Hepatocyte (in vitro differentiated cells): ENCODE measurements at regions not wholly inside any gene's neighbourhood (a gene's known extent, or its start where the extent isn't known, plus 50 kb on each side); places are given as distances from the start of the nearest gene placed in this dataset.

ENCODE experiments used
- DNase-seq: peaks from one replicate; pipeline ENCODE4 v3.0.0-alpha.2; 2016; ENCODE audit warnings: low spot score
- H2AFZ ChIP-seq: fragments of 200-600 bp; sonication (generic); 2 replicates; pipeline ENCODE4 v1.6.0; 2016; ENCODE audit warnings: antibody characterized with exemption, mild to moderate bottlenecking
- H3K27ac ChIP-seq: fragments of 200-600 bp; sonication (generic); 2 replicates; pipeline ENCODE4 v1.5.1; 2016; ENCODE audit warnings: mild to moderate bottlenecking
- H3K27me3 ChIP-seq: fragments of 200-600 bp; sonication (generic); 2 replicates; pipeline ENCODE4 v1.6.1; 2016
- H3K36me3 ChIP-seq: fragments of 200-600 bp; sonication (generic); replicated peaks from 2 replicates; pipeline ENCODE4 v1.5.1; 2016; ENCODE audit warnings: low read depth; ENCODE audit not compliant: insufficient read depth
- H3K4me1 ChIP-seq: fragments of 200-600 bp; sonication (generic); 2 replicates; pipeline ENCODE4 v1.5.1; 2016; ENCODE audit warnings: mild to moderate bottlenecking, moderate library complexity; ENCODE audit not compliant: insufficient read depth
- H3K4me2 ChIP-seq: fragments of 200-600 bp; sonication (generic); 2 replicates; pipeline ENCODE4 v1.6.0; 2016
- H3K4me3 ChIP-seq: fragments of 200-600 bp; sonication (generic); 2 replicates; pipeline ENCODE4 v1.5.1; 2016; ENCODE audit warnings: mild to moderate bottlenecking
- H3K79me2 ChIP-seq: fragments of 200-600 bp; sonication (generic); 2 replicates; pipeline ENCODE4 v1.6.0; 2017; ENCODE audit warnings: mild to moderate bottlenecking
- H3K9me2 ChIP-seq: fragments of 200-600 bp; sonication (generic); replicated peaks from 2 replicates; pipeline ENCODE4 v1.6.0; 2017; ENCODE audit warnings: mild to moderate bottlenecking; ENCODE audit not compliant: insufficient read depth
- H3K9me3 ChIP-seq: fragments of 200-600 bp; sonication (generic); 2 replicates; pipeline ENCODE4 v1.5.1; 2016; ENCODE audit warnings: low read depth, mild to moderate bottlenecking
- H4K20me1 ChIP-seq: fragments of 200-600 bp; sonication (generic); 2 replicates; pipeline ENCODE4 v1.6.0; 2016; ENCODE audit warnings: mild to moderate bottlenecking; ENCODE audit not compliant: insufficient read depth, poor library complexity, severe bottlenecking
- EZH2 ChIP-seq: fragments of 200-600 bp; sonication (generic); IDR thresholded peaks from 2 replicates; pipeline ENCODE4 v1.6.1; 2016; ENCODE audit warnings: antibody characterized with exemption, mild to moderate bottlenecking, borderline replicate concordance
- EZH2phosphoT487 ChIP-seq: fragments of 200-600 bp; sonication (generic); IDR thresholded peaks from one replicate; pipeline ENCODE4 v1.6.1; 2018; ENCODE audit warnings: antibody characterized with exemption, mild to moderate bottlenecking, low read depth, moderate library complexity; ENCODE audit not compliant: unreplicated experiment, severe bottlenecking
- WGBS: methylation state at CpG from one replicate; pipeline ENCODE4 v1.1.6; 2016; ENCODE audit warnings: low lambda C conversion rate; ENCODE audit errors: missing lambda C conversion rate; 5-methylcytosine and 5-hydroxymethylcytosine counted together
- TF ChIP-seq, protein P1 (sequence below): fragments of 200-600 bp; sonication (generic); IDR thresholded peaks from 2 replicates; pipeline ENCODE4 v1.5.1; 2016; ENCODE audit warnings: antibody characterized with exemption, mild to moderate bottlenecking; ENCODE audit not compliant: poor library complexity

DNA sequence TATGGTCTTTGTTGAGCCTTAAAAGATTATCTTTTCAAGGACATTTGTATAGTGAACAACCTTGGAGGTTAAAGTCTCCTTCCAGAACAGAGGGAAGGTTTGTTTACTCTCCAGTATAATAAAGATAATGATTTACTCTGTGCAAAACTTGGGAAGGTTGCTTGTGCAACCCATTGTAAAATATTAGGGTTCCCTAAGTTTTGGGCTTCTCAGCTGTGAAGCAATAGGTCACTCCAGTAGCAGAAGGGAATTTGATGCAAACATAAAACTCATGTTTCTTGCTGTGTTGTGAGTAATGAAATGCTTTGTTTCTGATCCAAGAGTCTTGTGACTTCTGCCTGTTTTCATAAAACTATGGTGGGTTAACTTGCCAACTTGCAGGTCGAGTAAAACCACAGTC, 177.5 kb downstream of the SUCNR1 start:
- TF ChIP-seq, protein P1, sequence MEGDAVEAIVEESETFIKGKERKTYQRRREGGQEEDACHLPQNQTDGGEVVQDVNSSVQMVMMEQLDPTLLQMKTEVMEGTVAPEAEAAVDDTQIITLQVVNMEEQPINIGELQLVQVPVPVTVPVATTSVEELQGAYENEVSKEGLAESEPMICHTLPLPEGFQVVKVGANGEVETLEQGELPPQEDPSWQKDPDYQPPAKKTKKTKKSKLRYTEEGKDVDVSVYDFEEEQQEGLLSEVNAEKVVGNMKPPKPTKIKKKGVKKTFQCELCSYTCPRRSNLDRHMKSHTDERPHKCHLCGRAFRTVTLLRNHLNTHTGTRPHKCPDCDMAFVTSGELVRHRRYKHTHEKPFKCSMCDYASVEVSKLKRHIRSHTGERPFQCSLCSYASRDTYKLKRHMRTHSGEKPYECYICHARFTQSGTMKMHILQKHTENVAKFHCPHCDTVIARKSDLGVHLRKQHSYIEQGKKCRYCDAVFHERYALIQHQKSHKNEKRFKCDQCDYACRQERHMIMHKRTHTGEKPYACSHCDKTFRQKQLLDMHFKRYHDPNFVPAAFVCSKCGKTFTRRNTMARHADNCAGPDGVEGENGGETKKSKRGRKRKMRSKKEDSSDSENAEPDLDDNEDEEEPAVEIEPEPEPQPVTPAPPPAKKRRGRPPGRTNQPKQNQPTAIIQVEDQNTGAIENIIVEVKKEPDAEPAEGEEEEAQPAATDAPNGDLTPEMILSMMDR = no peak
- TF ChIP-seq EZH2phosphoT487 (no peak), EZH2 (no peak)
- 54% methylated on average over 1 of the region's 1 CpG for WGBS
- Histone ChIP-seq H3K9me3 (no peaks in the 10 kb centered on the region), H3K27ac (peak overlapping the region; percentile 43), H3K27me3 (no peaks in the 10 kb centered on the region), H3K4me3 (no peak overlapping the region), H2AFZ (no peak overlapping the region), H3K36me3 (no peaks in the 10 kb centered on the region), H3K9me2 (no peaks in the 10 kb centered on the region), H3K79me2 (no peaks in the 10 kb centered on the region), H4K20me1 (no peaks in the 10 kb centered on the region), H3K4me2 (peak overlapping the region; percentile 18), H3K4me1 (peaks cover 10% of the 10 kb centered on the region)
- DNase-seq = no peak

DNA sequence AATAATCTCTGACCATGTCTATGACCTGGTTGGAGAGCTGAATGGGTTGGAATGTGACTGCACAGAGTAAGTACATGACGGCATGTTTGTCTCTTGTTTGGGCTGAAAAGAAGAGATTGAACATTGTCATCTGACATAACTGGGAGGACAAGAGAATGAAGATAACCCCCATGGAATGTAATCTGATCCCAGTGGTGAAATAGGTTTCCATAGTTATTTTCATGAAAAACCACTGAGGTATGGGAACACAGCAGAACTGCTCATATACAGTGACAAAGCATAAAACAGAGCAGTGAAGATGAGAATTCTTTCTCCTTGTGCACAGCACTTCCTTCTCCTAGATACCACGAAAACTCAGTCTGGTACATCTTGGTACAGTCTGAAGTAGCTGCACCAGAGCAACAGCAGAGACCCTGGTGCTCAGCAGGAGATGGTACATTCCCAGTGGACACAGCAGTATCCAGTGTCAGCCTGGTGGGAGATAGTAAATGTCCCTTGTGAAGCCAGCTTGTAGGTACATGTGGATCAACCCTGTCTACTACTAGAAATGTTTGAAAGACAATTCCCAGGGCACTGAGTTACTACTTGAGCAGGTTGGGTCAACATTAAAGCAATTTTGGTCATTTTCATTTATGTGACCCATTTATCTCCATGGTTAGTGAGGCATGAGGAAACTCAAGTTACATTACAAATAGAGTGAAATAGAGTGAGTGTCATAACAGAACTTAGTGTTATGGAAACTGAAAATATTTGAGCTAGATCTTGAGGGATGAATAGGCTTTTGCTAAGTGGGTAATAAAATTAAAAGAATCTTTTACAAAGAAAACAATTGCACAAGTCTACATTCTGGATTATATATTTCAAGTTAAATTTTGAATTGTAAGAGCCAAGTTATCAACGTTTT, 178.3 kb downstream of the SUCNR1 start:
- no peaks in the 10 kb centered on the region for H4K20me1 ChIP-seq
- no peak overlapping the region for H3K4me3 ChIP-seq
- H3K4me1 ChIP-seq = peaks cover 18% of the 10 kb centered on the region
- H3K4me2 ChIP-seq = peak overlapping the region; percentile 18
- H3K9me2 ChIP-seq = no peaks in the 10 kb centered on the region
- H3K36me3 ChIP-seq = no peaks in the 10 kb centered on the region
- H3K27me3 ChIP-seq = no peaks in the 10 kb centered on the region
- no peaks in the 10 kb centered on the region for H3K9me3 ChIP-seq
- H3K79me2 ChIP-seq = no peaks in the 10 kb centered on the region
- TF ChIP-seq, protein P1 = no peak
- no peak for TF ChIP-seq EZH2
- no peak for TF ChIP-seq EZH2phosphoT487
- H3K27ac ChIP-seq = peak overlapping the region; percentile 43
- 68% methylated on average over 3 of the region's 3 CpGs for WGBS
- H2AFZ ChIP-seq = no peak overlapping the region
- DNase-seq = no peak

- H3K79me2 ChIP-seq = no peaks in the 10 kb centered on the region
Observed at GRCh38 chr3:152053866-152054265, 180.4 kb downstream of the SUCNR1 start.

More at GRCh38 chr3:152053866-152054265, 180.4 kb downstream of the SUCNR1 start:
- Histone ChIP-seq H3K4me2 (no peak overlapping the region), H4K20me1 (no peaks in the 10 kb centered on the region), H3K4me3 (no peak overlapping the region), H3K36me3 (no peaks in the 10 kb centered on the region), H3K9me2 (no peaks in the 10 kb centered on the region), H3K27me3 (no peaks in the 10 kb centered on the region), H3K4me1 (peaks cover 23% of the 10 kb centered on the region), H2AFZ (no peak overlapping the region), H3K27ac (no peak overlapping the region), H3K9me3 (no peaks in the 10 kb centered on the region)
- TF ChIP-seq EZH2 (no peak), EZH2phosphoT487 (no peak)
- TF ChIP-seq, protein P1 = no peak
- 83% methylated on average over 1 of the region's 1 CpG for WGBS
- DNase-seq = no peak
